HPDE6-E6E7 (cell line): ENCODE measurements at regions not wholly inside any gene's neighbourhood (a gene's known extent, or its start where the extent isn't known, plus 50 kb on each side); places are given as distances from the start of the nearest gene placed in this dataset.

Experiments used
- DNase-seq: peaks from one replicate; pipeline ENCODE4 v3.0.0; 2011; ENCODE audit warnings: missing footprints; ENCODE audit errors: extremely low spot score

- DNase-seq, result no peak
These were observed 450.8 kb downstream of the SOX6 start for GRCh38 chr11:15905366-15906104.

GRCh38 chr11:15906481-15907035 is 449.8 kb downstream of the SOX6 start:
- DNase-seq, result no peak

- DNase-seq, result no peak
These were observed 448.5 kb downstream of the SOX6 start for GRCh38 chr11:15907806-15908205.

DNA sequence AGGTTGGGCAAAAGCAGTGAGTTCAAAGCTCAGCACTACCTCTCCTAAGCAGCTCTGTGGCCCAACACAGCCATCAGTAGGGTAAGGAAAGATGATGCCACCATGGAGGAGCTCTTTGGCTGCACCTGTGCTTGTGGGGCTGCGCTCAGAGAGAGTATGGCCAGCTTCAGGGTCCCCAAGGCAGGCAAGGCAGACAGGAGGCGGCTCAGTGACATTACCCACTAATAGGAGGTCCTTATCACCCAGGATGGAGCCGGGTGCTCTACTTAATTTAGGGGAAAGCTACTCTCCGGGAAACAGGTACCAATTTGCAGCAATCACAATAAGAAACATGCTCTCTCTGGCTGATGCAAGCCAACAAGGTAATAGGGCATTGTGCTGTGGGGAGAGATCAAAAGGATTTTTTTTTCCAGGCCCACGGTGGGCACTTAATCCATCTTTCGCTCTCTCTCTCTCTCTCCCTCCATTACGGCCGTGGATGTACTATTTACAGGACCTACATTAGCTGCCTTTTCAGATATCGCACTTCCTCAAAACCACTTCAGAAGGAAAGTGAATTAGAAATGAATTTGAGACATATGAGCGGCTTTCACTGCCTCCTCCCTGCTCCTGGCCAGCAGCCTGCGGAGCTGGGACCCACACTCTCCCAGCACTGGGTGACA is 446.3 kb downstream of the SOX6 start:
- DNase-seq, result no peak

DNA sequence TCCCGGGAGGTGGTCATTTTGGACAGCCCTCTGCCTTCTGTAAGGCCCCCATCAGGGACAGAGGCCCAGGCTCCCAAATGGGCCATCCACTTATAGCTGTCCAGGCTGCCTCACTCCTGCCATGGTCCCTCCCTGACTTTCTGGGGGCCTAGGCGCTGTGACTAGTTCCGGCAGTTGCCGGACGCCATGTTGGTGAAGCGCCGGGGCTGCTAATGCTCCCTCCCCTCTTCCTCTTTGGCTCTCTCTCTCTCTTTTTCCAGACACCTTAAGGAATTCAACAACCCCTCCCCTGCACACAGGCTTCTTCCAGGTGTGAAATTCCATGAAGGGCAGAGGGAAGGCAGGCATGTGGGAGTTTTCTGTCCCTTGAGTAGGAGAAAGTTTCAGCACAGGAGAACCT is 445.6 kb downstream of the SOX6 start:
- DNase-seq, result no peak

GRCh38 chr11:15911377-15912044 is 444.8 kb downstream of the SOX6 start:
- no peak for DNase-seq

- no peak for DNase-seq
These were observed 444.1 kb downstream of the SOX6 start for GRCh38 chr11:15912291-15912690.

GRCh38 chr11:15912825-15913224 is 443.5 kb downstream of the SOX6 start:
- DNase-seq, result no peak

DNA sequence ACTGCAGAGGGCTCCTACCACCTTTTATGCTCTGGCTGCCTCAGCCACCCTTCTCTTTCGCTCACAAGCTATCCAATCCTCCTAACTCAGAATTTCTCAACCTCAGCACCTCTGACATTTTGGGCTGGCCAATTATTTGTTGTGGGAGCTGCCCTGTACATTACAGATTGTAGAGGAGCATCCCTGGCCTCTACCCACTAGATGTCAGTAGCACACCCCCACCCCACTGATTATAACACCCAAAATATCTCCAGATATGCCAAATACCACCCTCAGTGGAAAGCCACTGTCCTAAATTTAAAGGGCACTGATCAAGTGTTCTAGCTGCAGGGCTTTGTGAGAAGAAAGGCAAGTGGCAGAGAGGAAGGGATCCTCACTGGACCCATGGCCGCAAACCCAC is 443.1 kb downstream of the SOX6 start:
- DNase-seq, result no peak
